Right kidney (tissue), 1 donor: ENCODE measurements at regions not wholly inside any gene's neighbourhood (a gene's known extent, or its start where the extent isn't known, plus 50 kb on each side); places are given as distances from the start of the nearest gene placed in this dataset.

Experiments
- DNase-seq: peaks from one replicate; pipeline ENCODE4 v3.0.0-alpha.2; 2016

DNA sequence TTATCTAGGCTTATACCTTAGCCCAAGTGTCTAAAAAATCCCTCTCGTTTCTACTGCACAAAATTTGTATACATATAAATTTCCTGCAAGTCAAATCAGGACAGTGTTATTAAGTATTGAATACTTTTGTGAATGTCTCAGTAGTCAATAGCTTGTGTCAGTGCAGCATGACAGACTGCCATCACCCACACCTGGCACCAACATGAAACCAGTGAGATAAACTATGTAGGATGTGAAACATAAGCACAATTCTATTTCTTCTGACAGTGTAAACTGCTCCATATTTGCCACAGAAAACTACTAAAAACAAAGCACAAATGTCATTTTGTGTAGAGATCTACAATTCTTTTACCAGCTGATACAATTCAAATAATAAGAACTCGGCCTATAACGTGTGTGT is 542.1 kb upstream of the LUZP2 start:
- DNase-seq: no peak

DNA sequence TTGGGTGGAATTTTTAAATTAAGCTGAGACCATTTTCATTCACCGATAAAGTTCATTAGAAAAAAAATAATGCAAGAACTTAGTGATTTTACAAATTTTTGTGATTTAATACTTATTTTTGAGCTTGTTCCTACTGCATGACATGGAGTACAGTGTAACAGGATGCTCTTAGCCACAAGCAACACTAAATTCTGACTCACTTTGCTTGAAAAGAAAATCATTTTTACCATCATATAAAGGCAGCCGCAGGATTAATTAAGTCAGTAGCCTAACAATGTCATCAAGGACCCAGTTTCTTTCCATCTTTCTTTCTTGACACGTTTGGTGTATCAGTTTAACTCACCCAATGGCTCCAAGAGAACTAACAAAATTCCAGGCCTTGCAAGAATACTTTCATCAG is 540.3 kb upstream of the LUZP2 start:
- DNase-seq: no peak

DNA sequence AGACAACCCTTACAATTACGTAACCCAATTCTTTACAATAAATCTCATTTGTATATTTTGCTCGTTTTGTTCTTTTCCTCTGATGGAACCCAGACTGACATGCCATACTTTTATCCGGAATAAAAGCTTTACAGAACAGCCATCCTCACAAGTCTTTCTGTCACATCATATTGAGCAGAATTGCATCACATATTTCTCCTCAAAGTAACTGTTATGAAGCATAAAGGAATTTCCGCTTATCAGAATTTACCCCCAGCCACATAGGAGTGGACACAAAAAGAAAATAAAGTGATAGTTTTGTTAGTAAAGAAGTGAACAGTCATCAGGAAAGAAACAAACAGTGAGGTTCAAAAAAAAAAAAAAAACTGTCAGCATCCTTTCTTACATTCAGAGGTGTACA is 539.5 kb upstream of the LUZP2 start:
- DNase-seq: no peak

DNA sequence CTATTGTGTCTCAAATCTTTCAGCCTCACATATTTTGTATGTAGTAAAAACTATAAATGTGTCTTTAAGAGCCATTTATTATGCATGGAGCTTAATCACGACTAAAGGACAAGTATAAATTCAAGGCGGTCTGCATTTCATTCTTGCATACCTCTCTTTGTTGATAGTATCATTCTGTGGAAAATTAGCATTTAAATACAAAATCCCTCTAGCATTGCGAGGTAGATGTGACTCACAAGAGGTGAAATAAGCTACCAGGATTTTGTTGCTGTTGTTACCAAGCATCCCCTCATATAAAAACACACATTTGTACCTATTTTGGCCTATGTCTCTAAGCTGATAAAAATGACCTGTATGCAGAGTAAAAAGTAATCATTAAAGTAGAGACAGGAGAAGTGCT is 537.4 kb upstream of the LUZP2 start:
- DNase-seq: no peak

GRCh38 chr11:23961503-23962338 is 535.1 kb upstream of the LUZP2 start:
- DNase-seq: no peak

- DNase-seq: no peak
These were observed 523.6 kb upstream of the LUZP2 start for GRCh38 chr11:23973244-23973643.

DNA sequence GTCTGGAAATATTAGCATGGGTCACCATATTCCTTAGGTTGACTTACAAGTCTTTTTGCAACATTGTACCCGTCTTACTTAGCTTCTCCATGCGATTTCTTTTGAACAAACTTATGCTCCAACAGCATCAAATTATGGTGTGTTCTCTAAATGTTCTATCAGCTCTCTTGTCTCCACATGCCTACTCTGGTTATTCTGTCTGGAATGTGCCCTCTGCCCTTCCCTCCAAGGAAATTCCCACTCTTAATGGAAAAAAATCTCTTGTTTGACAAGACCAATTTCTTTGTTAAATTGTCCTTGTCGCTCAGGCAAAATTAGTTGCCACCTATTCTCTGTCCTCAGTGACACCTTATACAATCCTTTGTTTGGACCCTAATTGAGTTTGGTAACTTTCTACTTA is 522.8 kb upstream of the LUZP2 start:
- no peak for DNase-seq

- no peak for DNase-seq
These were observed 522.3 kb upstream of the LUZP2 start for GRCh38 chr11:23974601-23975000.

DNA sequence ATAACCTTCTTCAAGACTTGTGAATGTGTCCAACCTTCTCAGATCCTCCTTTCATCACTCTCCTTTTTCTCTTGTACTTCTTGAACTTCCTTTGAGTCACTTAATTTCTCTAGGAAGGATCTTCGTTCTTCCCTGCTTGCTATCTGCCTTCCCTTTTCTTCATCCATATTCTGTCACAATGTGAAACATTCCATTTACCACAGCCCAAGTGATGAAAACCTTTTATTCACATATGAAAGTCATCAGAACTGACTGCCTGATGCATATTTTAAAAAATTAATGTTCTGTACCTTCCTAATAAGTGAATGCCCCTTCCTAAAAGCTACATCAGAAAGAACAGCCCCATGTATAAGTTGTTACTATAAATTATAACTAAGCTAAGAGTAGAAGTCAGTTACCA is 520.4 kb upstream of the LUZP2 start:
- no peak for DNase-seq

GRCh38 chr11:23976841-23977271 is 520.0 kb upstream of the LUZP2 start:
- DNase-seq: no peak

DNA sequence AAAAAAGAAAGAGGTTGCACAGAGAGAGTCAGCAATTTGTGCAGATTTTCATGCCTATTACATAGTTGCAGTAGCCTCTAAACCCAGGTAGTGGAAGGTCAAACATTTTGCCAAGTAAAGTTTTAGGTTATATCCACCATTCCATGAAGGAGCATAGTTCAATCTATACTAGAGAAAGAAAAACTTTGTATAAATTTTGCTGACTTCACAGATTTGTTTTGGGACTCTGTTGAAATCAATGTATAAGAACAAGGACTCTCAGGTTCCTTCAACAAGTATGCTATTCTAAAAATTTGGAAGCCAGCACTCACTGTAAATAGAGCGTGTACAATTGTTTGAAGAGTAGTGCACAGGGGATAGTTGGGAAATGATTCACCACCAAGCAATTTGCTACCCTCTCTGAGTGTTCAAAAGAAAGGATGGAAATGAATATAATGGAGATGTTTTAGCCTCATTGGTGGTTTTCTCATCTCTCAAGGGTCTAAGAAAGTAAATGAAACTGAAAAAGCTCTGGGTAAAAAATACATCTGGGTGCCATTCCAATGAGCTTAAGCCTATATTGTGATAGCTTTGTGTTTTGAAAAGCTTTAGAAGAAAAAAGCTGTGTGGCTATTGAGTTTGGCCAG is 508.4 kb upstream of the LUZP2 start:
- DNase-seq: no peak

DNA sequence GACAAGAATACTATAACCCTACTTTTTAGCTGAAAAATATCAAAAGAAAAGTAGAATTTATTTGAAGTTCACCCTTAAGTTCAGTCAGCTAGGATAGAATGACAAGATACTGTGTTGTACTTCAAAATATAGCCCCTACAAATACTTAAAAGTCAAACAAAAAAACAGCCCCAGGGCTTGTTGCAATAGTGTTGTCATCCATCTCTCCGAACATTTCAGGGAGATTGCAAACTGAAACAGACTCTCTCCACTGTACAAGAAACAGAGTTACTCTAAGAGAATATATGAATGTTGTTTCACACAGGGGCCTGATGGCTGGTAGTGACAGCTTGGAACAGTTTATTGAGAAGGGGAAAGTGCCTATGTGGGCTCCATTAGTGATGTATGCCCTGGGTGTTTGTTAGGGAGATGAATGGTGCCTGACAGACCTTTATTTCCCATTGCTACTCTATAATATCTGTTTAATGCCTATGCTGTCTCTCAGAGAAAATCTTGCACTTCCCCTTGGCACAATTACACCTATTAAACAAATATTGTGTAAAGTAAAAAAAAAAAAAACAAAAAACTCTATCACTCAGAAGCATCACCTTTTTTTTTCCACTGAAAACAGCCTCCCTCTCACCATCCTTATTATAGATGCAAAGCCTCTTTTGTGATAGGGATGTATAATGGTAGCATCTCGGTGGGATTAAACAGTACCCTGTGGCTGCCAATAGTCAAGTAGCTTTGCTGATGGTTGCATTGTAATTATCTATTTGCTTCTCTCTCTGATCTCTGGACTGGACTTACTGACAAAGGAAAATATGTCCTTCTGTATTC is 506.3 kb upstream of the LUZP2 start:
- DNase-seq: no peak

DNA sequence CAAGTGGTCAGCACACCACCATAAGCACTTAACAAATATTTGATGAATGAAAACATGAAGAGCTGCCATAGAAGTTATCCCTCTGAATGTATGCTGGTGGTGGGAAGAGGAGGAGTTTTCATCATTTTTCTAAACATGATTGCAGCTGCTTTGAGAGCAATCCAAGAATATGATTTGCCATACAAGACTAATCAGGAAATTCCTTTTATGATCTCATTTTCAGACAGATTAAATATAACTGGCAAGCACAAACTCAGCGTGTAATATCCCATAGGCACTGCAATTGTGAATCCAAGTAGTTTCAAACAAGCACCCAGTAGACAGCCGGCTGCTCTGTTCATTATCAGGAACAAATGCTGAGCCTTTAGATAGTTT is 505.7 kb upstream of the LUZP2 start:
- DNase-seq: no peak

- DNase-seq: no peak
These were observed 501.0 kb upstream of the LUZP2 start for GRCh38 chr11:23995891-23996290.

DNA sequence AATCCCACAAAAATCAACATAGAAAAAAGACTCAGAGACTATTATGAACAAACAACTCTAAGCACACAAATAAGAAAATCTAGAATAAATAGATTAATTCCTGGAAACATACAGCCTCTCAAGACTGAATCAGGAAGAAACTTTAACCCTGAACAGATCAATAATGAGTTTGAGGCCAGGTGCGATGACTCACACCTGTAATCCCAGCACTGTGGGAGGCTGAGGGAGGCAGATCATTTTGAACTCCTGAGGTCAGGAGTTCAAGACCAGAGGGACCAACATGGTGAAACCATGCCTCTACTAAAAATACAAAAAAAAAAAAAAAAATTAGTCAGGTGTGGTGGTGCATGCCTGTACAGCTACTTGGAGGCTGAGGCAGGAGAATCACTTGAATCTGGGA is 499.5 kb upstream of the LUZP2 start:
- no peak for DNase-seq

DNA sequence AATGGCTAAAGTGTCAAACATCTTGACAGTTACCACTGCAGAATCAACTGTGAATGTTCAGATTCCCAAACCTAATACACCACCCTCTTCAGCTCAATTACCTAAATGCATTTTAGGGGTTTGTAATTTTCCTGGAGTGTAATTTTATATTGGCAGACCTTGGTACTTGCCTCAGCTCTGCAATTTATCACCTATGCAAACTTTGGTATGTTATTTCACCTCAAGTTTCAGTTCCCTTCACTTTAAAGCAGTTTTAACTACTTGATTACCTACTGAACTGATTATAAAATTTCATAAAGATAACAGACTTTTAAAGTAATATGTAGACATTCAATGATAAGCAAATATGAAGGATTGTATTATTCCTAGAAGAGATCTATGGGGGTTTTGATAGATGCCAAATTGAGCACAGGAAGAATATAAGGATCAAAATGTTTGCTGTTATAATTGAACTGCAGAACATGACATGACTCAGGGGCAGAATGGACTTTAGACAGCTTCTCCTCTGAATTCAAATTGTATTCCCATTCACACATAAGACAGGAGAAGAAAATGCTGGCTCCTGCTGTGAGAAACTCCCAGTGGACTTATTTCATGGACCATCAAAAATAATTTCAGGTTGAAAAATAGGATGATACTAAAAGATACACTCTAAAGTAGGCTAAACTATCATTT is 491.5 kb upstream of the LUZP2 start:
- DNase-seq: no peak

GRCh38 chr11:24043842-24044241 is 453.0 kb upstream of the LUZP2 start:
- DNase-seq: no peak

GRCh38 chr11:24046731-24047130 is 450.1 kb upstream of the LUZP2 start:
- DNase-seq: no peak

- DNase-seq: no peak
These were observed 440.8 kb upstream of the LUZP2 start for GRCh38 chr11:24056051-24056450.

DNA sequence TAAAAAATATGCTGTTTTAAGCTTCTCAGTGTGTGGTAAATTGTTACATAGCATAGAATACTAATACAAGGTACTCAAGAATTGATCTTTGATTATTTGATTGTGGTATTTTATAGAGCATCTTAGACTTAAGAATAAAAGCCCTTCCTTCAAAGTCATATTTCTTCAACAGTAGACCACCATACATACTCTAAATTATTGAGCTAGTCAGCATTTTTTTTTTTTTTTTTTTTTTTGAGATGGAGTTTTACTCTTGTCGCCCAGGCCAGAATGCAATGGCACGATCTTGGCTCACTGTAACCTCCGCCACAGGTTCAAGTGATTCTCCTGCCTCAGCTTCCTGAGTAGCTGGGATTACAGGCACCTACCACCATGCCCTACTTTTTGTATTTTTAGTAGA is 436.7 kb upstream of the LUZP2 start:
- no peak for DNase-seq

DNA sequence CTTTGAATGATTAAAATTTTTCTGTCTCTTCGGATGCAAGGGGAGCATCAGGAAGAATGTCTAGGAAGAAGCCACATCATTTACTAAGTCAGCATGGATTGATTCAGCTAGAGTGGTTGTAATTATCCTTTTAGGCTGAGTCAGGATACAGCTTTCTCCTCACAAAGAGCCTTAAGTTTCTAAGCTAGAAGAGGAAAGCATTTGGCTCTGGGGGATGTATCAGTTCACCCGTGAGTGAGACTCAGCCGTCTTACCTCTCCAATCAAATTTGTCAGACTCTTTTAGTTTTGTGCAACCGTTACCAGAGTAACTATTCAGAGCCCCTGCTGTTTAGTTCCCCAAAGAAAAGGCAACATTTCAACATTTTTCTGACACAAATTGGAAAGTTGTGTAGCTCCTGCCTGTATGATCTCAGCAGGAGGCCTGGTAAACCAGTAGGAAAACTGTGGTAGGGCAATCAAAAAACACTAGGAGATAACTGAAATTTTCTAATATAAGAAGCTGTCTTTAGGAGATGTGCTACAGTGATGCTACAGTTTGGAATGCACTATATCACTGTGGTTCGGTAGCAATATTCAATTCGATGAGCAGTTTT is 432.4 kb upstream of the LUZP2 start:
- no peak for DNase-seq

GRCh38 chr11:24068197-24068596 is 428.7 kb upstream of the LUZP2 start:
- no peak for DNase-seq
